GM19043 (cell line): ENCODE measurements at regions not wholly inside any gene's neighbourhood (a gene's known extent, or its start where the extent isn't known, plus 50 kb on each side); places are given as distances from the start of the nearest gene placed in this dataset.

Experiments used
- ATAC-seq: cut with Tn5 transposase; IDR thresholded peaks from one replicate; pipeline ENCODE4 v1.9.1; 2021; ENCODE audit warnings: low read depth; ENCODE audit not compliant: unreplicated experiment

GRCh38 chr3:81439108-81439507, 322.3 kb downstream of the GBE1 start:
- ATAC-seq: no peak

GRCh38 chr3:81437683-81438082, 323.8 kb downstream of the GBE1 start:
- ATAC-seq: no peak

GRCh38 chr3:81436182-81436581, 325.3 kb downstream of the GBE1 start:
- ATAC-seq: no peak

GRCh38 chr3:81435050-81435449, 326.4 kb downstream of the GBE1 start:
- ATAC-seq: no peak

- ATAC-seq: no peak
Measured at GRCh38 chr3:81434161-81434560, 327.3 kb downstream of the GBE1 start.

- no peak for ATAC-seq
Measured at GRCh38 chr3:81433675-81434074, 327.8 kb downstream of the GBE1 start.

GRCh38 chr3:81432456-81432855, 329.0 kb downstream of the GBE1 start:
- no peak for ATAC-seq

- no peak for ATAC-seq
Measured at GRCh38 chr3:81426826-81427577, 334.4 kb downstream of the GBE1 start.

GRCh38 chr3:81425198-81425868, 336.1 kb downstream of the GBE1 start:
- no peak for ATAC-seq

GRCh38 chr3:81419228-81419627, 342.2 kb downstream of the GBE1 start:
- ATAC-seq: no peak

GRCh38 chr3:81416812-81417211, 344.6 kb downstream of the GBE1 start:
- ATAC-seq: no peak

- no peak for ATAC-seq
Measured at GRCh38 chr3:81406318-81406717, 355.1 kb downstream of the GBE1 start.

GRCh38 chr3:81395739-81396513, 365.5 kb downstream of the GBE1 start:
- no peak for ATAC-seq

GRCh38 chr3:81394651-81395524, 366.6 kb downstream of the GBE1 start:
- no peak for ATAC-seq

- ATAC-seq: no peak
Measured at GRCh38 chr3:81393251-81393650, 368.2 kb downstream of the GBE1 start.

GRCh38 chr3:81390796-81391195, 370.6 kb downstream of the GBE1 start:
- no peak for ATAC-seq

- ATAC-seq: no peak
Measured at GRCh38 chr3:81388191-81388590, 373.3 kb downstream of the GBE1 start.

- ATAC-seq: no peak
Measured at GRCh38 chr3:81382470-81382869, 379.0 kb downstream of the GBE1 start.

- no peak for ATAC-seq
Measured at GRCh38 chr3:81380234-81380633, 381.2 kb downstream of the GBE1 start.

- ATAC-seq: no peak
Measured at GRCh38 chr3:81378552-81379293, 382.7 kb downstream of the GBE1 start.
